HG03565 (cell line): ENCODE measurements at regions not wholly inside any gene's neighbourhood (a gene's known extent, or its start where the extent isn't known, plus 50 kb on each side); places are given as distances from the start of the nearest gene placed in this dataset.

Experiments used
- ATAC-seq: cut with Tn5 transposase; IDR thresholded peaks from one replicate; pipeline ENCODE4 v1.9.1; 2021; ENCODE audit warnings: mild to moderate bottlenecking, moderate library complexity; ENCODE audit not compliant: unreplicated experiment

- ATAC-seq: no peak
Measured at GRCh38 chr2:120563616-120564015, 172.1 kb upstream of the GLI2 start.

DNA sequence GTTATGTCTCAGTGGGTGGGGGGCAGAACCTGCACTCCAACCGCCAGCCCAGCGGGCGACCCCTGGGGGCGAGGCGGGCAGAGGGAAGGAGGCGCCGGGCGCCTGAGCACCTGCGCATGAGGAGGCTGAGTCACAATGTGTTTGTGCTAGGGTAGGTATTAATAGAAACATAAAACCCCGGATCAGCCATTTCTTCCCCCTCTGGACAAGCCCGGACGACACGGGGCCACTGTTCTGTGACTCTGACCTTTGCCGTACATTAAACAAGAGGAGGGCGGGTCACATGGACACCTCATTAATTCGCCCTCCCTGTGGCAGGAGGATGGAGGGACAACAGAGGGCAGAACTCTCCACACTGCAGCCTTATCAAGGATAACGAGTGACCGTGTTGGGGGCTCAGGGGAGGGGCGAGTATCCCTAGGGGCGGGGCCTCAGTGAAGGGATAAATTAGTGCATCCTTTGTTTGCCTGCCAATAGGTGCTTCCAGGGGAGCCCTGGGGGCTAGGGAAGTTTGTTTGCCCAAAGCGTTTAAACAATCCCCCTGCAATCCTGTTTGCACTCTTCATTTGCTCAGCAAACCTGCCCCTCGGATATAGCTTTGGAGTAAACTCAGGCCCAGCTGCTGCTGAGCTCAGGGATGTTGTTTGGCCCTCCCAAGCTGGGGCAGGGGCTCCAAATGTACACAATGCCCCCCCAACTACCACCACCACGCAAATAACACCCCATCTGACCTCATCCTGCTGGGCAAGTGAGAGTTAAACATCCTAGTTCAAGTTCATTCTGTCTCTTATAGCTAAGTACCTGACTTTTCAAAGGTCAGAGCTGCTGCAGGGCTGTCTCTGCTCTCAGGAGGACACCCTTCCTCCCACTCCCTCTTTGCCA is 171.2 kb upstream of the GLI2 start:
- ATAC-seq: no peak

DNA sequence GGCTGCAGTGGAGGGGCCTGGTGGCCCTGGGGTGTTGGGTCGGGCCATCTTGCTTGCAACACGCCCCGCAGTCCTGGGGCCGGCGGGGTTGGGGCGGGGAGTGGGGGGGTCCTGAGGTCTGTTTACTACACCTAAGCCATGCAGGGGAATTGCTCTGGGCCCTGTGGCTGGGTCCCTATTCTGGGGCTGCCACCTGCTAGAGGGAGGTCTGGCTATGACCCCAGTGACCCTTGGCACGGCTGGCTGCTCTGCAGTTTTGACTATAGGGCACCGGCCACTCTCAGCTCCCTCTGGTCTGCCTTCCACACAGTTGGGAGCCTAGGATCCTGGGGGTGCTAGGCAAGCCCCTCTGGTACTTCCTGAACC is 170.6 kb upstream of the GLI2 start:
- ATAC-seq: no peak

DNA sequence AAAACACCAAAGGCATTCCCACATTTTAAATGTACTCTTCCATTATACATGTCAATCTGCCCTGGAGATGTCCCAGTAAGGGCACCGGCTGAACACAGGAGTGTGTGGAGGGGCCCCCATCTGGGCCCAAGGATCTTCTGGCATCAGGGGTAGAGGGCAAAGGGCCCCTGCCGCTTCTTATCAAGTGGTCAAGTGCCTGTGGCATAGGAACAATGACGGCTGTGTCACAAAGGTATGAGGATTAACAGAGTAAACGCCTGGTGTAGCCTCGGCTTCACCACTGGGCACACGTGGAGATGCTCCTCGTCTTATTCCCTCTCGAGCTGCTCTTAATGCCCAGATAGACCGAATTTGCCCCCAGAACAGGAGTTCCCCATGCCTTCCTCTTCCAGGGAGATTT is 169.7 kb upstream of the GLI2 start:
- ATAC-seq: no peak

DNA sequence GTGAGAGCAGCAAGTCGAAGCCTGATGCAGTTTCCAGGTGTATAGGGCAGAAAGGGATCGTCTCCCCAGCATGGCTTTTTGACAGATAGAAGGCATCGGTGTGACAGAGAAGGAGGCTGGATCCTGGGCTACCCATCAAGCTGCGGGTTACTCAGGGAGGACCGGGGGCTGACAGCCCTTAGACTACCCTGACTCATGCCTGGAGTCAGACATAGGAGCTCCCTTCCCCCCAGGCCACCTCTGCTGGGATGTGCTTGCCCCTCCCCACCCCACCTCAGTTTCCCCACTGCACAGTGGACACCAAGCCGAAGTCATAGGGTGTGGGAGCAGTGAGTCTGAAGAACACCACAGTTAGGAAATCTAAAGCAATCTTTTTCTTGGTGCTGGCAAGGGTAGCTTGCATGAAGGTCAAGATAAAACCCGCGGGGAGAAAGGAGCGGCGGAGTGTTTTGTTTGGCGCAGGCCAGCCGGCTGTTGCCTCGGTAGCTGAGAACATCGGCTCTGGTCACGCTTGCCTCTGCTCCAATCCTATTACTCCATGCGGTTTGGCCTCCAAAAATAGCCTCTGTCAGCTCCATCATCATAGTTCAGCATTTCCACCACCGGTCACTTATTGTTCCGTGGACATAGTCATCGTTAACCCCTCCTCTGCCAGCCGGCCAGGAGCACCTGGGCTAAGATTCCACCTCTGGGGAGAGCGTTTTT is 169.2 kb upstream of the GLI2 start:
- no peak for ATAC-seq

DNA sequence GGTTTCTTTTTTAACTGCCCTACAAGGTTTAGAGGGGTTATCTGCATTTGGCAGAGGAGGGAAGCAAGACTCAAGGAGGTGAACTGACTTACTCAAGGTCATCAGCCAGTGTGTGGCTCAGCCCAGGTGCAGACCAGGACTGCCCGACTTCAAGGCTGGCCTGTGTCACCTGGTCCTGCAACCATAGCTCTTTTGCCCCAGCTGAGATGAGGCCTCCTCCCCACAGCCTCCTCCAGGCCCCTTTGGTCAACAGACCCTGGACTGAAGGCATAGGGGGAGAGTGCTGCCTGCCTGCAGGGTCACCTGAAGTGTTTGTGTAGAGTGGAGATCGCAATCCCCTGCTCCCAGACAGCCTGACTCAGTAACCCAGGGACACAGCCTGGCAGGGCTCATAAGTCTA is 168.5 kb upstream of the GLI2 start:
- no peak for ATAC-seq

DNA sequence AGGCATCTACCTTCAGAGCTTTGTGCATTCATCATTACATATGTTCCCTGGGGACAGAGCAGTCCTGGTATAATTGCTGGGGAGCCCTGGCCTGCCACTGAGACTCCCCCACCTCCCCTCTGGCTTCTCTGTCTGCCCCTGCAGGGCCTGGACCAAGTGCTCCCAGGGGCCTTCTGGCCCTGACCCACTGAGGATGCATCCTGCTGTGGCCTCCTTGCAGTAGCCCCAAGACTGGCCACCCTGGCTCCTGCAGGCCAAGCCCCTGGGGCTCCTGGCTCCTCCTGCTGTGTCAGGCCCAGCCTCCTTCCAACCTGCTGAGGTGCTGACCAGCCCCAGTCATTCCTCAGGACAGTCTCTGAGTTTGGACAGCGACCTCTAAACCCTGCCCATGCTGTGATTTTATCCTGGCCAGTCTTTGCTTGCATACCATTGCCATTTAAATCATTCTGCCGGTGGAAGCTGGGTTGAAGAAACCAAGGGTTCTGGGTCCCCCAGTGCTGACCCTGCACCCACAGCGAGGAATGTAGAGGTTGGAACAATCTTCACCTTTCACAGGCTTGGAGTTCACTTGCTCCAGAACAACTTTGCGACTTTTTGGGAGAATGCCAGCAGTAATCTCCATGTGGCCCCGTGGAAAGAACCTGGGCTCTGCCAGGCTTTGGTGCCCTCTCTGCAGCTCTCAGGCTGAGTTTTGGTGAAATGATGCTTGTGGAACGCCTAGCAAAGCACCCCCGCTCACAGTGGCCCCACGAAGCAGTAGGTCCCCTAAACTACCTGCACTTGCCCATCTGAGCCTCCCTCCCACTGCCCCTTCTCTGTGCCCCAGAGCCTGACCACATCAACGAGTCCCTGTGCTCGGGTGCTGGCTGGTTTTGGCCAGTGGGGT is 167.3 kb upstream of the GLI2 start:
- ATAC-seq: no peak

GRCh38 chr2:120568975-120569268 is 166.7 kb upstream of the GLI2 start:
- ATAC-seq: no peak

GRCh38 chr2:120570001-120570400 is 165.7 kb upstream of the GLI2 start:
- ATAC-seq: no peak

DNA sequence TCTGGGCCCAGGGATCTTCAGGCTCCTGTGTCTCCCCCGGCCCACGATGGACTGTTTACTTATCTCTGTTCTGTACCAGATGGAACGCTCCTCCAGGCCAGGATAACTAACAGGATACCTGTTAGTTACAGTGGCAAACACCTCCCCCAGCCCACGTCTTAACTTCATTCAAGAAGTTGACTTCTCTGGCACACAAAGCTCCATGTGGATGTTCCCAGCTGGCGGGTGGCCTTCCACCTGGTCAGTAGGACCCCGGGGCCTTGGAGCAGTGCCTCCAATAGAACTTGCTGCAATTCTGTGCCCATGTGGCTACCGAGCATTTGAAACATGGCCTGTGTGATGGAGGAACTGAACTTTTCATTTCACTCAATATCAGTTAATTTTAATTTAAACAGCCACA is 165.1 kb upstream of the GLI2 start:
- ATAC-seq: no peak

DNA sequence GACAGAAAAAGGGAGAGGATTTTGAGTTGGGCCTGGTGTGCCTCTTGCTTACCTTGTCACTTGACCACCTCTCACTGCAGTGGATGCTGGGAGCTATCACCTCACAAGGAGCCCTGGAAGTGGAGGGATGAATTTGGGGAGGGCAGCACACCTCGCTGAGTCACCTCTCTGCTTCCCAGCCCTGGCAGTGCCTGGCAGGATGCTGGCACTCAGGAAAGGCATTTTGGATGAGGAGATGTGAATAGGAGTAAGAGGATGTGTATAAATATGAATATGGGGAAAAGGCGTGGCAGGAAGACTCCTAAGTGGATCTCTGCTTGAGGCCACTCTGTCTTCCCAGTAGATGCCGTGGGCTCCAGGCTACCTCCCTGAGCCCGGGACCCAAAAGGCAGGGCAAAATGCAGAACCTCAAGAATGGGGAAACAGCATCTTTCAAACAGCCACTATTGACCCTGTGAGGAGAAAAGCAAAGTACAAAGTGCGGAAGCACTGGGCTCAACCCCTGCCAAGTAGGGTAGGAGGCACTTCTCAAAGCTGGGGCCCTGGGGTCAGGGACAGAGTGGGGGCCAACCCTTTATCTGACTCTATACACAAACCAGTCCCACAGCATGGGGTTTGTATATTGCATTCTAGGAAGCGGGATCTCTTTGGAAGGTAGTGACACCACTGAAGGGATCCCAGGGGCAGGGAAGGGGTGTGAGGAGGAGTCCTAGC is 164.5 kb upstream of the GLI2 start:
- no peak for ATAC-seq

GRCh38 chr2:120572226-120572625 is 163.4 kb upstream of the GLI2 start:
- ATAC-seq: no peak

DNA sequence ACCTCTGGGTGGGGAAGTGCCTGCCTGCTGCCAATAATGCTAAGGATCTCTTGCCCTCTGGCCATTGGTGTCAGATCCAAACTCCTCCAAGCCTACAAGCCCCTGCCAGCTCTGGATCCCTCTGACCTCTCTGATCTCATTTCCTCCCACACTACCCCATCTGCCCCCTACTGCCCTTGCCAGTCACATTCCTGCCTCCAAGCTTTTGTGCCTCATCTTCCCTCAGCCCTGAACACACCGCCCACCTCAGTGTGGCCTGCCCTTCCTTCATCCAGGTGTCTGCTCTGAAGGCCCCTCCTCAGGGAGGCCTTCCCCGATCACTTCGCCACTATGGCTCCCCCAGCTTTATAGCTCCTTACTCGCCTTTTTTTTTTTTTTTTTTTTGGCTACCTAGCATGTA is 161.0 kb upstream of the GLI2 start:
- no peak for ATAC-seq

GRCh38 chr2:120575966-120576365 is 159.7 kb upstream of the GLI2 start:
- no peak for ATAC-seq

DNA sequence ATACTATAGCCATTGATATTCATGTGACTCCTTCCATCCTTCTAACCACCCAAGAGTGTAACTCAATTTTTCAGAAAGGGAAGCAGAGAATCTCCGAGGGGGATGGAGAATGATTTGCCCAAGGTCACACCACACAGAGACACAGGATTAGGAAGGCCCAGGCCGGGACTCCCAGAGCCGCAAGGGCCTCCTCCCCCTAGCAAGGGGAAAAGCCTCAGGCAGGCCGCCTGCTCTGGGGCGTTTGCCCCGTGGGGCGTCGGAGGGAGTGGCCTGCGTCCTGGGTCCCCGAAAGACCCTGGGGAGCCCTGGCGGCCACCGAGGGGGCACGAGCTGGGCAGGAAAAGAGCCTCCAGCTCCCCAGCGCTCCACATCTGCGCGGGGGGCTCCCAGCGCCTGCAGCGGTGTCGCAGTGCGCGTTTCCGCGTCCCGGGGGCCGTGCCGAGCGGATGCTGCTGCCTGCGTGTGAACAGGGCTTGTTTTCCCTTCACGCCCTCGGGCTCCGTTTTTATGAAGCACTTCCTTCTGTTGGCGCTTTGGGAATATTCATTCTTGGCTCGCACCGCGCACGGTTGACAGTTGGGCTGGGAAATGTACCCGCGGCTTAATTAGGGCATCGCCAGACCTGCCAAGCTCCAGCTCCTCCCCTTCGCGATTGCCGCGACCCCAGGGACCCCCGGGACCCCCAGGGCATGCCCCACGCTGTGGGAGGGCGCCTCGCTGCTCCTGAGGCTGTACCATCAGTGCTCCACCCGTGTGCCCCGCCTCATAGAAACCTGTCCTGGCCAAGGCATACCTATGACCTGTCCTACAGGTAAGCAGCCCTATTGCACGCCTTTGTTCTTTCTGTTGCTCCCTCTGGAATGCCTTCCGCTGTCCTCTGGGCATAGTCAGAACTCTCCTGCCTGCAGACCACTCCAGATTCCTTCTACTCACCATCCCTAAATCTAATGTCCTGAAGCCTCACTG is 158.9 kb upstream of the GLI2 start:
- no peak for ATAC-seq

DNA sequence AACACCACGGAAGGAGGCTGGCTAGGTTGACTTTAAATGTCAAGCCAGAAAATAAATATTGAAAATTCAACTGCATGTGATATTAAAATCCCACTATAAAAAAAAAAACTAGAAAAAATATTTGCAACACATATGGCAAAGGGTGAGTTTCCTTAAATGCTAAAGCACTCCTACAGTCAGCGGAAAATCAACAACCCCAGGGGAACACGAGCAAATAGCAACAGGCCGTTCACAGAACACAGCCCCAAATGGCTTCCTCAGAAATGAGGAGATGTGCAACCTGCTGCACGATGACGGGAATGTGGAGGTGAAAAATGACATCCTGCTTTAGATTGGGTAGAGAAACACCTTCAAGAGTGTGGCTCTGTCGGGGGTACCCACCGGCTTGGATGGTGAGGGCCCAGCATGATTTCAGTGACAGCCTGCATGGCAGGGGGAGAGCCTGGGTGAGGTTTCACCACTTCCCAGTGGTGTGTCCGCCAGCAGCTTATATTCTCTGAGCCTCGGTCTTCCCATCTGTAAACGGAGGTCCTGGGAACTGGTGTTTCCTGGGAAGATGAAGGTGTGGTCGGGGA is 157.9 kb upstream of the GLI2 start:
- ATAC-seq: no peak

GRCh38 chr2:120578576-120579352 is 156.9 kb upstream of the GLI2 start:
- no peak for ATAC-seq

DNA sequence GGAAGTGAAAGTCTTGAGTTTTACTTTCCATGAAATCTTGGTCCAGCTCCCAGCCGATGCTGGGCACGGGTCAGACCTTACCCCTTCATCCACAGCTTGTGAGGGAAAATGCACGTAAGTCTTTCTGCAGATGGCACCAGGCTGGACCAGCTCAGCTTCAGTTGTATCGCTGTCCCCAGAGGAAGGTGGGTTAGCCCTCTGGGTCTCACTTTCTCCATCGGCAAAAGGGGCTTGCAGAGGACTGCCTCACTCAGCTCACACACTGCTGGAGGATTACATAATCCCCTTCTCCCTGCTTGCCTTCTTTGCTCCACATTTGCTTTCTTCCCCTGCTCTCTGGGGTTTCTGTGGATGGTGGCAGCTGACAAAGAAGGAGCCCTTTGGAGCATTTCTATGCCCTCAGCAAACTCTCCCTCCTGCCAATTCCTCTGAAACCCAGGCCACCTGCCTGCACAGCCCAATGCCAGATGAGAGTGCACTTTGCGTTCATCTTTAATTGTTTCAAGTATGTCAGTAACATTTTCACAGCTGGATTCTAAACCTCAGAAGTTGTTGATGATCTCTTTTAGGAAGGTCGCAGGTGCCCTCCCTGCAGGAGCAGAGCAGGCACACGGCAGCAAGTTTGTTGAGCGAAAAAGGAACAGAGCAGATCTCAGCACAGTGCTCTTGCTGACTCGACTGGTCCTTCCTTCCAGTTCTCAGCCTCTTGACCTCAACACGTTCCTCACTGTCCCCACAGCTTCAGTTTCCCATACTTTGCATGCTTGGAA is 155.6 kb upstream of the GLI2 start:
- ATAC-seq: no peak
